Activated CD8-positive, alpha-beta T cell treated with anti-CD3 and anti-CD28 coated beads for 36 hours (primary cell): ENCODE measurements at regions not wholly inside any gene's neighbourhood (a gene's known extent, or its start where the extent isn't known, plus 50 kb on each side); places are given as distances from the start of the nearest gene placed in this dataset.

Experiments used
- ATAC-seq: fragments of 200-7000 bp; cut with Tn5 transposase; one replicate; pipeline ENCODE4 v1.10.0; 2021; ENCODE audit warnings: mild to moderate bottlenecking, moderate library complexity
- CTCF ChIA-PET: fragments of 350-600 bp; sonication (Branson Sonifier 250); formaldehyde crosslinking; loops from one replicate; lab custom pipeline; 2021; ENCODE audit warnings: antibody characterized with exemption; lab: Charles Lee
- POLR2A ChIA-PET: fragments of 350-600 bp; sonication (Branson Sonifier 250); formaldehyde crosslinking; loops from one replicate; lab custom pipeline; 2021; ENCODE audit warnings: antibody characterized with exemption; lab: Charles Lee
- DNase-seq: peaks from one replicate; pipeline ENCODE4 v3.0.0-alpha.2; 2020
- H3K27ac Mint-ChIP-seq: one replicate; pipeline ENCODE4 v1.8.0; 2021; ENCODE audit warnings: mild to moderate bottlenecking, mixed read lengths
- H3K27me3 Mint-ChIP-seq: one replicate; pipeline ENCODE4 v1.8.0; 2021; ENCODE audit warnings: mixed read lengths
- H3K36me3 Mint-ChIP-seq: one replicate; pipeline ENCODE4 v1.8.0; 2021; ENCODE audit warnings: low read depth, mixed read lengths
- H3K4me1 Mint-ChIP-seq: one replicate; pipeline ENCODE4 v1.8.0; 2021; ENCODE audit warnings: low read depth, mixed read lengths
- H3K4me3 Mint-ChIP-seq: one replicate; pipeline ENCODE4 v1.8.0; 2021; ENCODE audit warnings: mild to moderate bottlenecking, moderate library complexity, mixed read lengths
- H3K9me3 Mint-ChIP-seq: one replicate; pipeline ENCODE4 v1.8.0; 2021; ENCODE audit warnings: mixed read lengths
- CTCF ChIP-seq: fragments of 200-600 bp; IDR thresholded peaks from one replicate; pipeline ENCODE4 v1.8.0; 2022; ENCODE audit warnings: antibody characterized with exemption, mild to moderate bottlenecking
- intact Hi-C: fragments of 100-400 bp; cut with micrococcal nuclease; formaldehyde crosslinking; loops from one replicate; pipeline ENCODE4 v1.10.0; 2022

GRCh38 chr7:91596287-91596686 is 284.2 kb downstream of the MTERF1 start:
- Mint-ChIP-seq H3K27ac (no peak overlapping the region), H3K27me3 (no peaks in the 10 kb centered on the region), H3K4me3 (no peak overlapping the region), H3K4me1 (no peaks in the 10 kb centered on the region), H3K9me3 (peaks cover 8% of the 10 kb centered on the region), H3K36me3 (no peaks in the 10 kb centered on the region)
- no peak for TF ChIP-seq CTCF
- DNase-seq: no peak
- intact Hi-C loops: no loop called here
- ChIA-PET POLR2A (no interaction called here), CTCF (no interaction called here)
- no peak for ATAC-seq

GRCh38 chr7:91598791-91599190 is 281.7 kb downstream of the MTERF1 start:
- ChIA-PET CTCF (no interaction called here), POLR2A (no interaction called here)
- Mint-ChIP-seq H3K4me1 (no peaks in the 10 kb centered on the region), H3K36me3 (no peaks in the 10 kb centered on the region), H3K27ac (no peak overlapping the region), H3K4me3 (no peak overlapping the region), H3K9me3 (no peaks in the 10 kb centered on the region), H3K27me3 (no peaks in the 10 kb centered on the region)
- DNase-seq: no peak
- intact Hi-C loops: no loop called here
- no peak for TF ChIP-seq CTCF
- no peak for ATAC-seq

GRCh38 chr7:91600112-91600511 is 280.4 kb downstream of the MTERF1 start:
- ChIA-PET CTCF (no interaction called here), POLR2A (no interaction called here)
- no peak overlapping the region for H3K27ac Mint-ChIP-seq
- ATAC-seq (no peak), DNase-seq (no peak)
- H3K36me3 Mint-ChIP-seq: no peaks in the 10 kb centered on the region
- no peaks in the 10 kb centered on the region for H3K27me3 Mint-ChIP-seq
- no peaks in the 10 kb centered on the region for H3K9me3 Mint-ChIP-seq
- no peak for TF ChIP-seq CTCF
- no peaks in the 10 kb centered on the region for H3K4me1 Mint-ChIP-seq
- H3K4me3 Mint-ChIP-seq: no peak overlapping the region
- intact Hi-C loops: no loop called here

- DNase-seq (no peak), ATAC-seq (no peak)
- Mint-ChIP-seq H3K27me3 (no peaks in the 10 kb centered on the region), H3K9me3 (no peaks in the 10 kb centered on the region), H3K4me3 (no peak overlapping the region), H3K27ac (no peak overlapping the region), H3K4me1 (no peaks in the 10 kb centered on the region), H3K36me3 (no peaks in the 10 kb centered on the region)
- intact Hi-C loops: no loop called here
- TF ChIP-seq CTCF: no peak
- POLR2A ChIA-PET: no interaction called here
- CTCF ChIA-PET: no interaction called here
These were observed 276.8 kb downstream of the MTERF1 start for GRCh38 chr7:91603707-91604106.

- H3K4me3 Mint-ChIP-seq: no peak overlapping the region
- no peak for TF ChIP-seq CTCF
- no peaks in the 10 kb centered on the region for H3K36me3 Mint-ChIP-seq
- no peaks in the 10 kb centered on the region for H3K4me1 Mint-ChIP-seq
- DNase-seq (no peak), ATAC-seq (no peak)
- ChIA-PET POLR2A (no interaction called here), CTCF (no interaction called here)
- H3K27ac Mint-ChIP-seq: no peak overlapping the region
- no peaks in the 10 kb centered on the region for H3K27me3 Mint-ChIP-seq
- no peaks in the 10 kb centered on the region for H3K9me3 Mint-ChIP-seq
- intact Hi-C loops: no loop called here
These were observed 271.9 kb downstream of the MTERF1 start for GRCh38 chr7:91608606-91609005.
